GM13976 (cell line): ENCODE measurements at regions not wholly inside any gene's neighbourhood (a gene's known extent, or its start where the extent isn't known, plus 50 kb on each side); places are given as distances from the start of the nearest gene placed in this dataset.

ENCODE experiments used
- DNase-seq: peaks from one replicate; pipeline ENCODE4 v3.0.0; 2012; ENCODE audit warnings: low spot score
- in situ Hi-C: fragments of 300-500 bp; cut with MboI; formaldehyde crosslinking; loops from one replicate; pipeline ENCODE4 v1.12.0; 2022; ENCODE audit warnings: low sequenced_read_pairs, mixed read lengths, inconsistent platforms; ENCODE audit not compliant: unreplicated experiment
- TF ChIP-seq, protein P1 (sequence below): IDR thresholded peaks from 2 replicates; pipeline ENCODE4 v1.5.1; 2012; ENCODE audit warnings: borderline replicate concordance, mild to moderate bottlenecking; ENCODE audit not compliant: insufficient read depth; ENCODE audit errors: extremely low read depth, missing control alignments, control extremely low read depth

DNA sequence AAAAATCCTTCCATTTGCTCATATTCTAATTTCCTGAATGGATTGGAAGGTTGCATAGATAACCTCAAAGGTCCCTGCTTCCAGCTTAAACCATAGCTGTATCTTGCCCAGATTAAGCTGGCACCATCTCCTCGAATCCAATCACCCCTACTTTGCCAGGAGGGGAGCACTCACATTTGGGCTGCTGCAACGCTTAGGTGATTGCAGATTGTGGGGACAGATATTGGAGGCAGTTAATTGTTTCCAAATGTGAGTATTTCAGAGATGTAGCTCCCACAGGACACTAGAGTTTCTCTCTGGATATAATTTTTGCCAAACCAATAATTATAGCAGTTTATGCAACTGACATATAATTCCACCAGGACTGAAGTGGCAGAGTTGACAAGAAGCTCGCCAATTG is 53.5 kb upstream of the ACSL1 start:
- DNase-seq = no peak
- TF ChIP-seq, protein P1, sequence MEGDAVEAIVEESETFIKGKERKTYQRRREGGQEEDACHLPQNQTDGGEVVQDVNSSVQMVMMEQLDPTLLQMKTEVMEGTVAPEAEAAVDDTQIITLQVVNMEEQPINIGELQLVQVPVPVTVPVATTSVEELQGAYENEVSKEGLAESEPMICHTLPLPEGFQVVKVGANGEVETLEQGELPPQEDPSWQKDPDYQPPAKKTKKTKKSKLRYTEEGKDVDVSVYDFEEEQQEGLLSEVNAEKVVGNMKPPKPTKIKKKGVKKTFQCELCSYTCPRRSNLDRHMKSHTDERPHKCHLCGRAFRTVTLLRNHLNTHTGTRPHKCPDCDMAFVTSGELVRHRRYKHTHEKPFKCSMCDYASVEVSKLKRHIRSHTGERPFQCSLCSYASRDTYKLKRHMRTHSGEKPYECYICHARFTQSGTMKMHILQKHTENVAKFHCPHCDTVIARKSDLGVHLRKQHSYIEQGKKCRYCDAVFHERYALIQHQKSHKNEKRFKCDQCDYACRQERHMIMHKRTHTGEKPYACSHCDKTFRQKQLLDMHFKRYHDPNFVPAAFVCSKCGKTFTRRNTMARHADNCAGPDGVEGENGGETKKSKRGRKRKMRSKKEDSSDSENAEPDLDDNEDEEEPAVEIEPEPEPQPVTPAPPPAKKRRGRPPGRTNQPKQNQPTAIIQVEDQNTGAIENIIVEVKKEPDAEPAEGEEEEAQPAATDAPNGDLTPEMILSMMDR = no peak
- in situ Hi-C loops = no loop called here

DNA sequence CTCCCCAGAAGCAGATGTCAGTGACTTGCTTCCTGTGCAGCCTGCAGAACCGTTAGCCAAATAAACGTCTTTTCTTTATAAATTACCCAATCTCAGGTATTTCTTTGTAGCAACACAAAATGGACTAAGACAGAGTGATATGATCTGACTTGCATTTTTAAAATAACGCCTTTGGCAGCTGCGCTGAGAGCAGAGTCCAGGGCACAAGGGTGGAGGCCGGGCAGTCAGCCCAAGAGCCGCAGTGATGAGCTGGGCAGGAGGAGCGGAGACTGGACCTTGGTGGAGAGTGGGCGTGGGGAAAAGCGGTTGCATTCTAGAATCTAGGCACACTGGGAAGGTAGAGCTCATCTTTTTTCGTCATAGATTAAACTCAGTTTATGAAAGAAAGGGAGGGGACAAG is 56.5 kb upstream of the ACSL1 start:
- TF ChIP-seq, protein P1 = no peak
- in situ Hi-C loops = no loop called here
- DNase-seq = no peak

DNA sequence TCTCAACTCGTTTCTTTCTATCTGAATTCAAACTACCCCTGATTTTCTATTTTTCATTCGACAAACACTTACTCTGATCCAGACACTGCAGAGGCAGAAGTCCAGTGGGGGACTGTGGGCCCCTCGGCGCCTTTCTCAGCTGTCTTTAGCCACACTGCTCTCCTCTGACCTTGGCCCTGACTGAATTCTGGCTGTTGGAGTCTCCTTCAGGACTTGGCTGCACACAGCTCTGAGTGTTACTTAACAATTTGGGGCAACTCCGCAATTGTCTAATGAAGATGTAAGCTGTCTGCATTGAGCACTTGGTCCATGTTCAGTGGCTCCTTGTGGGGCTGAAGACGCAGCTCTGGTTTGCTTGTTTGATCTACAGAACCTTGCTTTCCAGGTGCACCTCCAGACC is 57.3 kb upstream of the ACSL1 start:
- TF ChIP-seq, protein P1 = no peak
- in situ Hi-C loops = no loop called here
- DNase-seq = no peak

DNA sequence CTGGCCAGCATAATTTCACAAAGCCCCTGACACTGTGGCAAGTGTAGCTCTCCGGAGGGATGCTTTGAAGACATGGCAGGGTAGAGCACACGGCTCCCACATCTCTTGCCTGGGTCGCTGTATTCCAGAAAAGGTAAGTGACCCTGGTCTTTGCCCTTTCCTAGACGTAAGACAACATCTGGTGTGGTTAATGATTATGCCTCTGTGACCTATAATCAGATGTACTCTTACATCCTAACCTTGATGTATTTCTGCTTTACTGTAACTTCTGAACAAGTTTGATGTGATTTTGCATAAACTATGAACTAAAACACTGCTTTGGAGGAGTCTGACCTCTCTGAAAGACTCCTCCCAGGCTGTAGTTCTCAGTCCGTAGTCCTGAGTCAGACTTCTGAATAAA is 59.1 kb upstream of the ACSL1 start:
- no peak for DNase-seq
- TF ChIP-seq, protein P1 = no peak
- in situ Hi-C loops = no loop called here

DNA sequence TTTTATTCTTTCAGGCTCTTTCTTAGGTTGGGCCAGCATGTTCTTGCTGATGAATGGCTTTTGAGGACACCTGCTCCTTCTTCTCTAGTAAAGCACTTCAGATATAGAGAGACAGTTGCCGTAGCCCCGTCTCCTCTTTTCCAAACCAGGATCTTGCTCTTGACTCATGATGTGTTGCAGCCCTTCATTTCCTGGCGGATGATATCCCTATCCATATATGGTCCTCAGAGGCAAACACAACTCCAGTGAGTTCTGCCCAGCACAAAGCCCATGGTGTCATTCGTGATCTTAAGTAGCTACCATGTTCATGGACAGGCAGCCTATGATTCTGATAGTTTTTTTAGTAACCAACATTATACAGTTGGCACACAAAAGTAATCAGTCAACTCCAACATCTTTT is 59.8 kb upstream of the ACSL1 start:
- DNase-seq = no peak
- TF ChIP-seq, protein P1 = no peak
- in situ Hi-C loops = no loop called here

DNA sequence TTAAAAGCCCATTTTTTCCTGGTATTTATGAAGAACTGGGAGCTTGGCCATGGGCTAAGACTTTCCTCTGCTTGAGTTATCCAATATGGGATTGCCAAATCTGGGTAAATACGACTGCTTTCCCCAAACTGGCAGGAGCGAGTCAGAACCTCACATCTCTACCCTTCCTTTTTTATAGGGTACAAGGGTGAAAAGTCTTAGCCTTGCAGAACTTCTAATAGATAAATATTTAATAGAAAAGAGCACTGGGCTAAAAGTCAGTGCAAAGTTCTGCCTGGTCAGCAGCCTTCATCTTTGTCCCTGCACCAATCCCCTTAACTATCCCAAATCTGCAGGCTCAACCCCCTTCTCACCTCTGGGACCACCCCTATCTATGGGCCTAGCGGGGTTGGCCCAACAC is 61.6 kb upstream of the ACSL1 start:
- DNase-seq = no peak
- TF ChIP-seq, protein P1 = no peak
- in situ Hi-C loops = no loop called here

DNA sequence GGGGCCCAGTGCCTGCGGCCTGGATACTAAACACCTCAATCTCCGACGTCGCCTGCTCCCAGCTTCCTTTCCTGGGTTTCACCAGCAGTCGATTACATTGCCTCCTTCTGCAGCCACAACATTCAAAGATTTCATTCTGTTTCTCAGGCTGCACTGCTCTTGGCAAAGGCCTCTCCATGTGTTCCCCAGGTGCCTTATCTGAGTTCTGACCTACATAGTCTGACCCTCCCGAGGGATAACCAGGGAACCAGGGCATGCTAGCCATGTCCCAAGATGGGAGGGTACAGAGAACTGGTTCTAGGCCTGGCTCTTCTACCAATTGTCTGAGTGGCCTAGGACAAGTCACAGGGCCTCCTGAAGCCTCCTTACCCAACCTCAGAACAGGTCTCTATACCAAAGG is 62.2 kb upstream of the ACSL1 start:
- in situ Hi-C loops = no loop called here
- DNase-seq = no peak
- TF ChIP-seq, protein P1 = no peak
